Pancreas (tissue), 10 donors: ENCODE measurements at regions not wholly inside any gene's neighbourhood (a gene's known extent, or its start where the extent isn't known, plus 50 kb on each side); places are given as distances from the start of the nearest gene placed in this dataset.

Source experiments
- ATAC-seq, 4 donors: fragments of 200-7000 bp; cut with Tn5 transposase; one replicate each; pipeline versions ENCODE4 v1.8.0 to v1.9.1; 2020; ENCODE audit warnings: mild to moderate bottlenecking in 4 of 4, moderate library complexity in 4 of 4
- DNase-seq, 6 donors: peaks; one replicate each; pipeline ENCODE4 v3.0.0-alpha.2; 2020
- FAIRE-seq: peaks from 2 replicates; lab custom pipeline; 2012; peaks lifted over from hg19 to GRCh38; lab: Jason Lieb, UNC
- H3K27ac ChIP-seq, 4 donors: fragments of 200-600 bp; sonication (generic); 1 replicate in 3 of 4; 2 replicates in 1 of 4; pipeline versions ENCODE4 v1.5.0 to v1.8.0; 2020
- H3K27me3 ChIP-seq, 4 donors: fragments of 200-600 bp; one replicate each; pipeline ENCODE4 v1.8.0; 2021
- H3K36me3 ChIP-seq, 3 donors: fragments of 200-600 bp; sonication (generic) in 1 of 3; one replicate each; pipeline versions ENCODE4 v1.5.0 to v1.8.0; 2020 to 2021
- H3K4me1 ChIP-seq, 3 donors: fragments of 200-600 bp; one replicate each; pipeline ENCODE4 v1.8.0; 2021
- H3K4me3 ChIP-seq, 4 donors: fragments of 200-600 bp; sonication (generic) in 2 of 4; one replicate each; pipeline versions ENCODE4 v1.5.0 to v1.8.0; 2020 to 2021
- H3K9me3 ChIP-seq, 4 donors: fragments of 200-600 bp; one replicate each; pipeline ENCODE4 v1.8.0; 2021
- CTCF ChIP-seq, 4 donors: fragments of 200-600 bp; sonication (generic) in 3 of 4; IDR thresholded peaks; one replicate each; pipeline versions ENCODE4 v1.5.0 to v1.8.0; 2021; ENCODE audit warnings: antibody characterized with exemption in 4 of 4
- WGBS, 2 donors: extraction: QIAGEN DNeasy Blood & Tissue Kit; methylation state at CpG; one replicate each; pipeline ENCODE4 v1.1.7; 2013; 5-methylcytosine and 5-hydroxymethylcytosine counted together
- intact Hi-C, 3 donors: fragments of 100-400 bp; cut with DNase I; formaldehyde crosslinking; loops; one replicate each; pipeline versions ENCODE4 v1.11.1 to v1.14.2; 2022
- donor health status: healthy with polysubstance abuse.
- donor health status: DM: no; HTN: no; CAD: no; lungs with moderate emphysema.
- donor health status: DM: no; HTN: no; CAD: no.
- donor health status: control.
- donor health status: control.
- donor health status: Bipolar disorder and iron deficiency.
- donor health status: DM: yes; HTN: yes; CAD: no.
- donor health status: DM: no; HTN: no; CAD: no.
- donor health status: DM: no; HTN: no; CAD: no.
- donor health status: DM: yes; HTN: yes; CAD: no.

GRCh38 chr5:125227333-125228095 is 481.1 kb upstream of the ZNF608 start:
- intact Hi-C loops: no loop called here
- H3K9me3 ChIP-seq: no peaks in the 10 kb centered on the region
- peak in 2 of 4 donors; percentile 17 to 23 for TF ChIP-seq CTCF (IDR thresholded peaks at IDR 0.05)
- DNase-seq (peak in 1 of 6 donors; percentile 15), FAIRE-seq (no peak), ATAC-seq (peak in 1 of 4 donors; percentile 30)
- no peak overlapping the region for H3K27ac ChIP-seq
- no peaks in the 10 kb centered on the region for H3K4me1 ChIP-seq
- no peaks in the 10 kb centered on the region for H3K27me3 ChIP-seq
- no peaks in the 10 kb centered on the region for H3K36me3 ChIP-seq
- H3K4me3 ChIP-seq: no peak overlapping the region
- 71 to 83% methylated on average over 7 of the region's 7 CpGs for WGBS, 2 donors

GRCh38 chr5:125228363-125229070 is 482.1 kb upstream of the ZNF608 start:
- Histone ChIP-seq H3K4me3 (no peak overlapping the region), H3K36me3 (no peaks in the 10 kb centered on the region), H3K27me3 (no peaks in the 10 kb centered on the region), H3K4me1 (no peaks in the 10 kb centered on the region), H3K27ac (no peak overlapping the region), H3K9me3 (no peaks in the 10 kb centered on the region)
- intact Hi-C loops: no loop called here
- ATAC-seq (no peak), DNase-seq (no peak), FAIRE-seq (no peak)
- no peak for TF ChIP-seq CTCF (IDR thresholded peaks at IDR 0.05)
- WGBS, 2 donors: 55% methylated on average over 4 of the region's 4 CpGs

GRCh38 chr5:125229556-125229955 is 483.1 kb upstream of the ZNF608 start:
- intact Hi-C loops: no loop called here
- WGBS, 2 donors: 85 to 87% methylated on average over 4 of the region's 4 CpGs
- Histone ChIP-seq H3K36me3 (no peaks in the 10 kb centered on the region), H3K4me3 (no peak overlapping the region), H3K27ac (no peak overlapping the region), H3K9me3 (no peaks in the 10 kb centered on the region), H3K27me3 (no peaks in the 10 kb centered on the region), H3K4me1 (no peaks in the 10 kb centered on the region)
- ATAC-seq: no peak
- no peak for DNase-seq
- no peak for TF ChIP-seq CTCF (IDR thresholded peaks at IDR 0.05)
- FAIRE-seq: no peak

GRCh38 chr5:125232779-125233230 is 486.4 kb upstream of the ZNF608 start:
- no peak for FAIRE-seq
- Histone ChIP-seq H3K36me3 (no peaks in the 10 kb centered on the region), H3K4me1 (no peaks in the 10 kb centered on the region), H3K9me3 (no peaks in the 10 kb centered on the region), H3K27ac (no peak overlapping the region), H3K4me3 (no peak overlapping the region), H3K27me3 (no peaks in the 10 kb centered on the region)
- peak in 3 of 4 donors; percentile 39 to 83 (median 63) for ATAC-seq
- DNase-seq: no peak
- 50 to 52% methylated on average over 3 of the region's 3 CpGs for WGBS, 2 donors
- intact Hi-C loops: no loop called here
- TF ChIP-seq CTCF (IDR thresholded peaks at IDR 0.05): no peak

- FAIRE-seq: no peak
- Histone ChIP-seq H3K27me3 (no peaks in the 10 kb centered on the region), H3K9me3 (no peaks in the 10 kb centered on the region), H3K4me3 (no peak overlapping the region), H3K4me1 (no peaks in the 10 kb centered on the region), H3K27ac (no peak overlapping the region), H3K36me3 (no peaks in the 10 kb centered on the region)
- no peak for ATAC-seq
- intact Hi-C loops: no loop called here
- TF ChIP-seq CTCF (IDR thresholded peaks at IDR 0.05): no peak
- WGBS, 2 donors: 51 to 53% methylated on average over 2 of the region's 2 CpGs
- DNase-seq: no peak
Observed at GRCh38 chr5:125233944-125234343, 487.5 kb upstream of the ZNF608 start.
